Adrenal gland (tissue), 9 donors: ENCODE measurements at regions not wholly inside any gene's neighbourhood (a gene's known extent, or its start where the extent isn't known, plus 50 kb on each side); places are given as distances from the start of the nearest gene placed in this dataset.

Source experiments
- DNase-seq, 7 donors: peaks; one replicate each; pipeline ENCODE4 v3.0.0-alpha.2; 2019 to 2020
- H3K27ac ChIP-seq, 5 donors: fragments of 200-600 bp; sonication (generic) in 4 of 5; 1 replicate in 3 of 5; 2 replicates in 2 of 5; pipeline versions ENCODE4 v1.5.1 to v1.8.0; 2016 to 2020; ENCODE audit warnings: mild to moderate bottlenecking in 1 of 5
- H3K27me3 ChIP-seq: fragments of 200-600 bp; 2 replicates; pipeline ENCODE4 v1.8.0; 2021
- H3K36me3 ChIP-seq, 2 donors: fragments of 200-600 bp; replicated peaks in 1 of 2; 1 replicate in 1 of 2; 2 replicates in 1 of 2; pipeline versions ENCODE4 v1.5.1 to v1.8.0; 2018 to 2022
- H3K4me1 ChIP-seq, 2 donors: fragments of 200-600 bp; replicated peaks in 1 of 2; 1 replicate in 1 of 2; 2 replicates in 1 of 2; pipeline versions ENCODE4 v1.5.1 to v1.8.0; 2018 to 2021
- H3K4me3 ChIP-seq, 4 donors: fragments of 200-600 bp; sonication (generic) in 3 of 4; one replicate each; pipeline ENCODE4 v1.5.1; 2016 to 2018
- H3K9me3 ChIP-seq, 3 donors: fragments of 200-600 bp; sonication (generic) in 1 of 3; replicated peaks in 1 of 3; 1 replicate in 2 of 3; 2 replicates in 1 of 3; pipeline versions ENCODE4 v1.5.1 to v1.8.0; 2016 to 2021
- CTCF ChIP-seq, 6 experiments: fragments of 450-650 bp in 4 of 6; fragments of 200-600 bp in 2 of 6; sonication (generic) in 1 of 6; IDR thresholded peaks; 1 replicate in 5 of 6; 2 replicates in 1 of 6; pipeline versions ENCODE4 v1.5.1 to v1.8.0; 2016 to 2021; ENCODE audit warnings: antibody characterized with exemption in 6 of 6, mild to moderate bottlenecking in 2 of 6, moderate library complexity in 1 of 6
- POLR2A ChIP-seq, 2 donors: fragments of 450-650 bp; IDR thresholded peaks; one replicate each; pipeline ENCODE4 v1.6.1; 2017; ENCODE audit warnings: antibody characterized with exemption in 2 of 2, mild to moderate bottlenecking in 2 of 2, moderate library complexity in 1 of 2
- WGBS, 4 donors: extraction: QIAGEN DNeasy Blood & Tissue Kit in 2 of 4; methylation state at CpG; one replicate each; pipeline versions ENCODE4 v1.1.5 to v1.1.7; 2013 to 2017; 5-methylcytosine and 5-hydroxymethylcytosine counted together
- intact Hi-C, 2 donors: fragments of 100-400 bp; cut with DNase I; formaldehyde crosslinking; loops; one replicate each; pipeline versions ENCODE4 v1.14.1 to v1.15.0; 2022 to 2023
- donor health status: healthy with polysubstance abuse.
- donor health status: Bipolar disorder and iron deficiency.
- donor health status: DM: yes; HTN: yes; CAD: no.
- donor health status: DM: no; HTN: no; CAD: no.
- donor health status: DM: no; HTN: no; CAD: no.

DNA sequence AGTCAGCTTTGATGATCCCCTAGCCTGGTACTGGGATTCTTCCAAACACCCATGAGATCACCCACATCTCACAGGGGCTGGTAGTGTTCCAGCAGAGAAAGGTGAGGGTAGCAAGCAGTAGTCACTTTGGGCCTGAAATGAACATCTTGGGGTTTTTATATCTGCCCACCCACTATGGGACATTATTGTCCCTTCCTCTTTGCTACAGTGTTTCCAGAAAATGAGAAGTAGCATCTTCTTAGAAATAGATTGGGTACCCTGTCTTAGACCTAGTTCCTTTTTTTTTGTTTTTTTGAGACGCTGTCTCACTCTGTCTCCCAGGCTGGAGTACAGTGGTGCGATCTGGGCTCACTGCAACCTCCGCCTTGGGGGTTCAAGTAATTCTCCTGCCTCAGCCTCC is 249.2 kb upstream of the ANKRD55 start:
- no peak for DNase-seq
- WGBS, 4 donors = 85 to 96% (median 88%) methylated on average over 3 of the region's 3 CpGs
- no peaks in the 10 kb centered on the region for H3K9me3 ChIP-seq
- intact Hi-C loops = loop anchor here in 1 of 2 donors (10.0 kb wide), 1 partner anchor 208 kb away; no protein-coding TSS in a partner anchor
- no peaks in the 10 kb centered on the region for H3K27me3 ChIP-seq
- H3K36me3 ChIP-seq = no peaks in the 10 kb centered on the region
- H3K4me3 ChIP-seq = no peak overlapping the region
- H3K4me1 ChIP-seq = peaks cover 12 to 27% of the 10 kb centered on the region in 2 donors
- TF ChIP-seq CTCF (IDR thresholded peaks at IDR 0.05) = no peak
- TF ChIP-seq POLR2A (IDR thresholded peaks at IDR 0.05) = no peak
- H3K27ac ChIP-seq = peak overlapping the region in 2 of 5 donors; percentile 91 to 93

- intact Hi-C loops = loop anchor here in 1 of 2 donors (10.0 kb wide), 1 partner anchor 207 kb away; no protein-coding TSS in a partner anchor
- TF ChIP-seq CTCF (IDR thresholded peaks at IDR 0.05) = peak in 3 of 6 experiments; percentile 5 to 36 (median 20)
- TF ChIP-seq POLR2A (IDR thresholded peaks at IDR 0.05) = no peak
- H3K4me1 ChIP-seq = peaks cover 15 to 30% of the 10 kb centered on the region in 2 donors
- DNase-seq = peak; percentile 38 to 77 (median 56)
- no peaks in the 10 kb centered on the region for H3K36me3 ChIP-seq
- 5 to 9% (median 6%) methylated on average over 21 to 26 of the region's 26 CpGs for WGBS, 4 donors
- no peaks in the 10 kb centered on the region for H3K27me3 ChIP-seq
- peak overlapping the region in 3 of 4 donors; percentile 46 to 75 (median 61) for H3K4me3 ChIP-seq
- no peaks in the 10 kb centered on the region for H3K9me3 ChIP-seq
- H3K27ac ChIP-seq = peak overlapping the region; percentile 56 to 93 (median 86)
These were observed 248.6 kb upstream of the ANKRD55 start for GRCh38 chr5:56481428-56482357.

DNA sequence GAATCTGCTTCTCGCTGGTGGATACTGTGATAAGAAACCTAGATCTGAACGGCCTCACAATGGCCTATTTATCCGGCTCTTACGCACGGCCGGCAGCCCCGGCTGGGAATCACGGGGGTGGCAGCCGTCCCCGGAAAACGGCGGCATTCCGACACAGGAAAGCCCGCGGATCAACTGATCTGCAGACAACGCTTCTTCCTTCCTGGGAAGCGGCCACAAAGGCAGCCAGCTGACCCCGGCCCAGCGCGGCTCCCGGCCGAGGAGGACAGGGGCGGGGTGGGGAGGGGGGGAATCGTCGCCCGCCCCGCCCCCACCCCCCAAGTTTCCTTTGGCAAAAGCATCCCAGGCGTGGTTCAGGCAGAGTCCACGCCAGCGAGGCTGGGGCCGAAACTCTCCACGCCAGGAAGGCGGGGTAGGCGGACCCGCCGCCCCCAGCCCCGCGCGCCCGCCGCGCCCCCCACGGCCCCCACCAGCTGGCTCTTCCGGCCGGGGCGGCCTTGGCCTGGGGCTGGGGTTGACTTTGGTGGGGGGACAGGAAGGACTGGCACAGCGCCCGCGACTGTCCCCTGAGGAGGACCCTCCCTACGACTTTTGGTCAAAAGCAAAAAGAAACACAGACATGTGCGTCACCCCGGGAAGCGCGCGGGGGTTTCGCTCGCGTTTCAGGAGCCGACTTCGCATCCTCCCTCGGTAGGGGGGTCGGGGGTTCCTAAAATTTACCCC is 247.7 kb upstream of the ANKRD55 start:
- Histone ChIP-seq H3K9me3 (no peaks in the 10 kb centered on the region), H3K36me3 (no peaks in the 10 kb centered on the region), H3K27me3 (no peaks in the 10 kb centered on the region), H3K4me1 (peaks cover 18 to 38% of the 10 kb centered on the region in 2 donors), H3K27ac (peak overlapping the region; percentile 56 to 93 (median 86)), H3K4me3 (peak overlapping the region in 3 of 4 donors; percentile 46 to 75 (median 61))
- TF ChIP-seq CTCF (IDR thresholded peaks at IDR 0.05) = no peak
- peak in 1 of 2 donors; percentile 57 for TF ChIP-seq POLR2A (IDR thresholded peaks at IDR 0.05)
- intact Hi-C loops = loop anchor here in 1 of 2 donors (10.0 kb wide), 1 partner anchor 206 kb away; no protein-coding TSS in a partner anchor
- DNase-seq = peak; percentile 58 to 80 (median 72)
- 1% methylated on average over 20 to 62 of the region's 62 CpGs for WGBS, 4 donors
